Right lobe of liver (tissue), 6 donors: ENCODE measurements at regions not wholly inside any gene's neighbourhood (a gene's known extent, or its start where the extent isn't known, plus 50 kb on each side); places are given as distances from the start of the nearest gene placed in this dataset.

ENCODE experiments used
- ATAC-seq, 4 donors: fragments of 200-7000 bp; cut with Tn5 transposase; one replicate each; pipeline ENCODE4 v1.9.1; 2020; ENCODE audit warnings: mild to moderate bottlenecking in 4 of 4, moderate library complexity in 4 of 4
- DNase-seq, 3 donors: peaks; one replicate each; pipeline ENCODE4 v3.0.0-alpha.2; 2020
- H3K27ac ChIP-seq, 3 donors: fragments of 200-600 bp; one replicate each; pipeline ENCODE4 v1.8.0; 2022
- H3K27me3 ChIP-seq, 2 donors: fragments of 200-600 bp; one replicate each; pipeline ENCODE4 v1.8.0; 2022
- H3K36me3 ChIP-seq, 4 donors: fragments of 200-600 bp; sonication (generic) in 1 of 4; one replicate each; pipeline versions ENCODE4 v1.5.1 to v1.8.0; 2017 to 2022; ENCODE audit warnings: control low read depth in 1 of 4
- H3K4me1 ChIP-seq, 4 donors: fragments of 200-600 bp; sonication (generic) in 1 of 4; one replicate each; pipeline versions ENCODE4 v1.5.1 to v1.8.0; 2017 to 2022; ENCODE audit warnings: control low read depth in 1 of 4
- H3K4me3 ChIP-seq, 3 donors: fragments of 200-600 bp; one replicate each; pipeline ENCODE4 v1.8.0; 2022
- H3K9me3 ChIP-seq, 4 donors: fragments of 200-600 bp; sonication (generic) in 1 of 4; one replicate each; pipeline versions ENCODE4 v1.5.1 to v1.8.0; 2017 to 2022; ENCODE audit warnings: control low read depth in 1 of 4
- POLR2A ChIP-seq: fragments of 450-650 bp; IDR thresholded peaks from one replicate; pipeline ENCODE4 v1.6.1; 2017; ENCODE audit warnings: antibody characterized with exemption, mild to moderate bottlenecking
- WGBS: methylation state at CpG from one replicate; pipeline ENCODE4 v1.1.6; 2018; ENCODE audit warnings: low coverage, low lambda C conversion rate; ENCODE audit not compliant: insufficient coverage; ENCODE audit errors: missing lambda C conversion rate; 5-methylcytosine and 5-hydroxymethylcytosine counted together
- intact Hi-C, 2 donors: fragments of 100-400 bp; cut with DNase I; formaldehyde crosslinking; loops; one replicate each; pipeline versions ENCODE4 v1.11.2 to v1.14.1; 2022
- TF ChIP-seq, protein P1 (sequence below), 4 donors: fragments of 200-600 bp in 3 of 4; fragments of 450-650 bp in 1 of 4; IDR thresholded peaks; one replicate each; pipeline versions ENCODE4 v1.5.1 to v1.8.0; 2016 to 2022; ENCODE audit warnings: antibody characterized with exemption in 4 of 4, mild to moderate bottlenecking in 2 of 4
- donor health status: DM: no; HTN: yes; CAD: no.
- donor health status: DM: no; HTN: no; CAD: no.
- donor health status: DM: no; HTN: no; CAD: no.
- donor health status: DM: no; HTN: yes; CAD: no.
- donor health status: DM: no; HTN: yes; CAD: no.

DNA sequence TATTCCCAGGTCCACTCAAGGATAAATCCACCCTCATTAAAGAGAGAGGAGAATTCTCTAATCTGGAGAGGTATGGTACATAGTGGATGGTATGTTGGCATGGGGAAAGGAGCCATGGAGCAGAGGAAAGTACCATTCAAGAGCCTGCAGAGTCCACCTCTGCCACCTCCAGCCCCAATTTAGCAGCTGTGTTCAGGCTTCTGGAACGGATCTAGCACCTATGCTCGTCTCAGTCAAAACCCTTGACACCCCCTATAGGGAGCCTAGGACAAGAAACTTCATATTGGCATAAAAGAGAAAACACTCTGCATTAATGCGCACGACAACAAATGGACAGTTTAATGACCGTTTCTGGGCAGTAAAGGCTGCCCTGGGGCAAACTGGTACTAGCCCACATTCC lies 161.1 kb upstream of the FAM78B start:
- no peak overlapping the region for H3K4me3 ChIP-seq
- WGBS, result 42% methylated on average over 5 of the region's 5 CpGs
- intact Hi-C loops, result no loop called here

DNA sequence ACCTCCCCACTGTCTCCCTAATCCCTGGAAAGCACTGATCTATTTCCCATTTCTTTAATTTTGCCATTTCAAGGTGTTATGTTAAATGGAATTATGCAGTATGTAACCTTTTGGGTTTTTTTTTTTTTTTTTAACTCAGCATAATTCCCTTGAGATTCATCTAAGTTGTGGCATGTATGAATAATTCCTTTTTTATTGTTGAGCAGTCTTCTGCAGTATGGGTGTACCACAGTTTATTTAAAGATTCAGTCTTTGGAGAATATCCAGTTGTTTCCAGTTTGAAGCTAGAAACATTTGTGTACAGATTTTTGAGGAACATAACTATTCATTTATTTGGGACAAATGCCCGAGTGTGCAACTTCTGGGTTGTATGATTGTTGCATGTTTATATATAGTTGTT lies 162.2 kb upstream of the FAM78B start:
- 69% methylated on average over 1 of the region's 1 CpG for WGBS
- no peaks in the 10 kb centered on the region for H3K27me3 ChIP-seq
- H3K36me3 ChIP-seq, result no peaks in the 10 kb centered on the region
- no peaks in the 10 kb centered on the region for H3K4me1 ChIP-seq
- H3K9me3 ChIP-seq, result no peaks in the 10 kb centered on the region
- ATAC-seq (no peak), DNase-seq (no peak)
- TF ChIP-seq, protein P1, sequence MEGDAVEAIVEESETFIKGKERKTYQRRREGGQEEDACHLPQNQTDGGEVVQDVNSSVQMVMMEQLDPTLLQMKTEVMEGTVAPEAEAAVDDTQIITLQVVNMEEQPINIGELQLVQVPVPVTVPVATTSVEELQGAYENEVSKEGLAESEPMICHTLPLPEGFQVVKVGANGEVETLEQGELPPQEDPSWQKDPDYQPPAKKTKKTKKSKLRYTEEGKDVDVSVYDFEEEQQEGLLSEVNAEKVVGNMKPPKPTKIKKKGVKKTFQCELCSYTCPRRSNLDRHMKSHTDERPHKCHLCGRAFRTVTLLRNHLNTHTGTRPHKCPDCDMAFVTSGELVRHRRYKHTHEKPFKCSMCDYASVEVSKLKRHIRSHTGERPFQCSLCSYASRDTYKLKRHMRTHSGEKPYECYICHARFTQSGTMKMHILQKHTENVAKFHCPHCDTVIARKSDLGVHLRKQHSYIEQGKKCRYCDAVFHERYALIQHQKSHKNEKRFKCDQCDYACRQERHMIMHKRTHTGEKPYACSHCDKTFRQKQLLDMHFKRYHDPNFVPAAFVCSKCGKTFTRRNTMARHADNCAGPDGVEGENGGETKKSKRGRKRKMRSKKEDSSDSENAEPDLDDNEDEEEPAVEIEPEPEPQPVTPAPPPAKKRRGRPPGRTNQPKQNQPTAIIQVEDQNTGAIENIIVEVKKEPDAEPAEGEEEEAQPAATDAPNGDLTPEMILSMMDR (IDR thresholded peaks at IDR 0.05), result no peak
- TF ChIP-seq POLR2A, result no peak
- H3K27ac ChIP-seq, result no peak overlapping the region
- intact Hi-C loops, result no loop called here
- H3K4me3 ChIP-seq, result no peak overlapping the region

More for the DNA sequence above, 161.1 kb upstream of the FAM78B start:
- no peak for ATAC-seq
- Histone ChIP-seq H3K27ac (no peak overlapping the region), H3K27me3 (no peaks in the 10 kb centered on the region), H3K36me3 (no peaks in the 10 kb centered on the region), H3K9me3 (no peaks in the 10 kb centered on the region), H3K4me1 (no peaks in the 10 kb centered on the region)
- no peak for TF ChIP-seq POLR2A
- TF ChIP-seq, protein P1 (IDR thresholded peaks at IDR 0.05), result no peak
- DNase-seq, result no peak

DNA sequence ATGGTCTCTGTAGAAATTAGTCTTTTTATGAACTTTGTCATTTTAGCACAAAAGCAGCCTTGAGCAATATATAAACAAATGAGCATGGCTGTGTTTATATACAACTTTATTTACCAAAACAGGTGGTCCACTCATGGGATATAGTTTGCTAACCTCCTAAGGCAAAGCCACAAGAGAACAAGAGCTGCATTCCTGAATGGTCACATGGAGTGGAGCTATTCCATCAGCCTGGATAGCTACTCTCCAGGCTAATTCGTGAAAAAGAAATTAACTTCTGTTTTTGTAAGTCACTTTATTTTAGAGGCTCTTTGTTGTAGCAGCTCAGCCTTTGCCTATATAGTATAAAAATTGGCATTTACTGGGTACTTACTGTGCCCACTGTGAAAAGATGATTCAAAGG lies 163.3 kb upstream of the FAM78B start:
- no peak for TF ChIP-seq POLR2A
- TF ChIP-seq, protein P1 (IDR thresholded peaks at IDR 0.05), result no peak
- Histone ChIP-seq H3K4me1 (no peaks in the 10 kb centered on the region), H3K27ac (no peak overlapping the region), H3K4me3 (no peak overlapping the region), H3K27me3 (no peaks in the 10 kb centered on the region), H3K36me3 (no peaks in the 10 kb centered on the region), H3K9me3 (no peaks in the 10 kb centered on the region)
- DNase-seq (no peak), ATAC-seq (no peak)
- WGBS, result 40% methylated on average over 1 of the region's 1 CpG
- intact Hi-C loops, result no loop called here

DNA sequence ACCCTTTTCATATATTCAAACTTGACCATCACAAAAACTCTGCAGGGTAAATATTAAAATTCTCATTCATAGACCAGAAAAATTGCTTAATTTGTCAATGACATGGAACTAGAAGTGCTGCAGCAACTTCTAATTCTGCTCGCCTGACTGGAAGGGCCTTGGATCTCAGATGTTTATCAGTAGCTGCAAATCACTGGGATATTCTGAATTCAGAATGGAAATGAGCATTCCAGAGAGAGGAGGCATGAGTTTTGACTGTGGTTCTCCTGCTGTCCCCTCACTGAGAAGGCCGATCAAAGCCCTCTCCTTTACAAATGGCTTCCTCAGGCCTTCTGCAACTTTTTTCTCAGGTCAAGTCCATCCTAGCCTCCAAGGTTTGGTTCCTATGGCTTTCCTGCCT lies 171.3 kb upstream of the FAM78B start:
- 89% methylated on average over 2 of the region's 2 CpGs for WGBS
- no peaks in the 10 kb centered on the region for H3K36me3 ChIP-seq
- H3K9me3 ChIP-seq, result no peaks in the 10 kb centered on the region
- H3K27me3 ChIP-seq, result no peaks in the 10 kb centered on the region
- ATAC-seq (no peak), DNase-seq (no peak)
- intact Hi-C loops, result no loop called here
- no peak for TF ChIP-seq POLR2A
- TF ChIP-seq, protein P1 (IDR thresholded peaks at IDR 0.05), result no peak
- H3K27ac ChIP-seq, result no peak overlapping the region
- no peak overlapping the region for H3K4me3 ChIP-seq
- no peaks in the 10 kb centered on the region for H3K4me1 ChIP-seq

DNA sequence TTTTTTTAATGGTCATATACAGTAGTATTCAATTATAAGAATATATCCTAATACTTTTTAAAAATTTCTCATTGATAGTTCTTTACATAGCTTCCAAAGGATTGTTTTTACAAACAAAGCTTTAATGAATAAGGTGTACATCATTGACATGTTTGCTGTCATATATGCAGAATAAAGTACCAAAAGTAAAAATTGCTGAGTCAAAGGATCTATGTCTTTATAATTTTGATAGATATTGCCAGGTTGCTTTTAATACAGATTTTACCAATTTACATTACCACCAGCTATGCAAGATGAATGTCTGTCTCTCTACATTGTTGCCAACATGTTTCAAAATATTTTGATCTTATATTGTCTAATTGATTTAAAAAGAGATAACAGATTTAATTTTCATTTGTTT lies 173.9 kb upstream of the FAM78B start:
- Histone ChIP-seq H3K27me3 (no peaks in the 10 kb centered on the region), H3K4me1 (no peaks in the 10 kb centered on the region), H3K36me3 (no peaks in the 10 kb centered on the region), H3K4me3 (no peak overlapping the region), H3K27ac (no peak overlapping the region), H3K9me3 (no peaks in the 10 kb centered on the region)
- ATAC-seq (no peak), DNase-seq (no peak)
- TF ChIP-seq, protein P1 (IDR thresholded peaks at IDR 0.05), result no peak
- no peak for TF ChIP-seq POLR2A
- intact Hi-C loops, result no loop called here
